HG03159 (cell line): ENCODE measurements at regions not wholly inside any gene's neighbourhood (a gene's known extent, or its start where the extent isn't known, plus 50 kb on each side); places are given as distances from the start of the nearest gene placed in this dataset.
"Not testable (repeated sequence)": the region's sequence is repeated elsewhere in the genome, so short reads cannot be mapped to it uniquely, and the experiment has no call there.

ENCODE experiments used
- ATAC-seq: cut with Tn5 transposase; IDR thresholded peaks from one replicate; pipeline ENCODE4 v1.9.1; 2021; ENCODE audit warnings: mild to moderate bottlenecking, moderate library complexity; ENCODE audit not compliant: unreplicated experiment

DNA sequence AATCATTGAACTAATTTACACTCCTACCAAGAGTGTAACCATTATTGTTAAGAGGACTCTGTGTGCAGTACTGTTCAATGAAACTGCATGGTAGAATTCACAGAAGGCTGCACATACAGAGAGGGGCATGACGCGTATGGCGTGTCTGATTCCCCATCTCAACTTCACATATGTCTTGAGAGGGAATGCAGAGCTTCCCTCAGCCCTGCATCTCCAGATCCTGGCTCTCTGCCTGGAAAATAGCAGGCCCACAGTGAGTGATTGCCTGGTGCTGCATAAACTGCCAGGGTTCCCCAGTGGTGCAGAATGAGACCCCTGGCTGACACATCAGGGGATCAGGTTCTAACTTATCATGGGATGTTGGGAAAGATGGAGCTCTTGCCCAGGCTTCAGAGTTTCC, 260.2 kb upstream of the ISX start:
- ATAC-seq: no peak

DNA sequence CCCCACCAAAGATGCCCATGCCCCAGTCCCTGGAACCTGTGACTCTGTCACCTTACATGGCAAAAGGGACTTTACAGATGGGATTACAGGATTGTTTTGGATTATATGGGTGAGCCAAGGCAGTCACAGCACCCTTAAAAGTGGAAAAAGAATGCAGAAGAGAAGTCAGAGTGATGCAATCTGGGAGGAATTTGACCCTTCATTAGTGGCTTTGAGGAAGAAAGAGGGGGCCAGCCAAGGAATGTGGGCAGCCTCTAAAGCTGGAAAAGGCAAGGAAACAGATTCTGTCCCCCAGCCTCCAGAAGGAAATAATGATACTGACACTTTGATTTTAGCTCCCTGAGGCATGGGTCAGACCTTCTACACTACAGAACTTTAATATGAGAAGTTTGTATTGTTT, 257.3 kb upstream of the ISX start:
- no peak for ATAC-seq

DNA sequence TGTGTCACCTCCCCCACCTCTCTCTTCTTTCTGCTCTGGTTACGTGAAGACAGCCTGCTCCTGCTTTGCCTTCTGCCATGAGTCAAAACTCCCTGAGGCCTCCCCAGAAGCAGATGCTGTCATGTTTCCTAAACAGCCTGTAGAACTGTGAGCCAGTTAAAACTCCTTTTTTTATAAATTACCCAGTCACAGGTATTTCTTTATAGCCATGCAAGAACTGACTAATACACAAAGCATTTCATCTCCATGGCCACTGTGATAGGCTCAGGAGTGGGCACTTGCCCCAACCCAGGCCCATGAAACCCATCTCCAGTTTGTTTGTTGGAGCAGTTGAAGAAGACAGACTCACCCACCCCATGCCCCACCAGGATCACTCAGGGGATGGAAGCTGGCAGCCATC, 253.3 kb upstream of the ISX start:
- ATAC-seq: no peak

DNA sequence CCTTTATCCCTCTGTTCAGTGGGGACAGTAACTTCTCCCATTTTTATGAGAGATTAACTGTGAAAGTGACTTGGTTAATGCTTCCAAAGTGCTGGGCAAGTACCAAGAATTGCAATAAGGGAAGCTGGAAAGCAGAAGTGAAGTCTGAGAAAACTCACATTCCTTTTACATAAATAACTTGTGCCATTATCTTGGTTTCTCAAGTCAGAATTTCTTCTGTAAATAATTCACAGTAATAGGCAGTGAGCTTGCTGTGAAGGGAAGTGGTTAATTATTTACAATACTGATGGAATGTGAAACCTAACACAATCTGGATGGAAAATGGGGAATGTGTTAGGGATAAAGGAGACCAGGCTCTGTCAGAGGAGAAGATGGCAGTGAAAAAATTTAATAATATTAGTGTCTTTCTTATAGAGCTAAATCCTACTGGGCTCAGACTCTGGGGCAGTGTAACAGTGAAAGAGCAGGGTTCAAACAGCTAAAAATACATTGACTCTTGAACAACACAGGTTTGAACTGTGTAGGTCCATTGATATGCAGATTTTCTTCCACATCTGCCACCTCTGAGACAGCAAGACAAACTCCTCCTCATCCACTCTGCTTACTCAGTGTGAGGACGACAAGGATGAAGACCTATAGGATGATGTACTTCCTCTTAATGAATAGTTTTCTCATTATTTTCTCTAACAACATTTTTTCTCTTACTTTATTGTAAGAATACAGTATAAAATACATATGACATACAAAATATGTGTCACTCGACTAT, 251.5 kb upstream of the ISX start:
- no peak for ATAC-seq

- no peak for ATAC-seq
These were observed 236.5 kb upstream of the ISX start for GRCh38 chr22:34829485-34829884.

DNA sequence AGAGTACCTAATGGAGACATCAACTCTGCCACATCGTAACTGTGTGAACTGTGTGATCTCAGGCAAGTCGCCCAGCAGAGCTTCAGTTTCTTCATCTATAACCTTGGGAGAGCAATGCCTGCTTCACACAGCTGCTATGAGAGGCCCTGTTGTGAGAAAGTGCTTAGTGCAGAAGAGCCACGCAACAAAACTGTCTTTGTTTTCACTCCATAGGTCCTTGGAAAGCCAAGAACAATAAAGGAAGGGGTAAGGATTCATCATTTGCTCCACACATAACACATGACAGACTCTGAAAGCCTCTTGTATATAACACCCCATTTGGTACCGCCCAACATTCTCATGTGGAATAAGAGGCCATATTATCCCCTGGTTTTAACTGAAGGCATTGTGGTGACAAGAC, 231.9 kb upstream of the ISX start:
- ATAC-seq: no peak

GRCh38 chr22:34834541-34834940, 231.4 kb upstream of the ISX start:
- ATAC-seq: not testable (repeated sequence)

GRCh38 chr22:34841331-34841771, 224.6 kb upstream of the ISX start:
- no peak for ATAC-seq

GRCh38 chr22:34841911-34842310, 224.0 kb upstream of the ISX start:
- ATAC-seq: no peak

- ATAC-seq: no peak
These were observed 223.3 kb upstream of the ISX start for GRCh38 chr22:34842630-34843029.

DNA sequence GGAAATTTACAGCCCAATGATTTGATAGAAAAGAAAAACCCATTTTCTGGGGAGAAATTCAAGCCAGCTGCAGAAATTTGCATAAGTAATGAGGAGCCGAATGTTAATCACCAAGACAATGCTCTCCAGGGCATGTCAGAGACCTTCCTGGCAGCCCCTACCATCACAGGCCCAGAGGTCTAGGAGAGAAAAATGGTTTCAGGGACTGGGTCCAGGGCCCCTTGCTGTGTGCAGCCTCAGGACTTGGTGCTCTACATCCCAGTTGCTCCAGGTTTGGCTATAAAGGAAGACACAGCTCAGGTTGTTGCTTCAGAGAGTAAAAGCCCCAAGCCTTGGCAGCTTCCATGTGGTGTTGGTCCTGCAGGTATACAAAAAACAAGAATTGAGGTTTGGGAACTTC, 222.2 kb upstream of the ISX start:
- ATAC-seq: not testable (repeated sequence)

DNA sequence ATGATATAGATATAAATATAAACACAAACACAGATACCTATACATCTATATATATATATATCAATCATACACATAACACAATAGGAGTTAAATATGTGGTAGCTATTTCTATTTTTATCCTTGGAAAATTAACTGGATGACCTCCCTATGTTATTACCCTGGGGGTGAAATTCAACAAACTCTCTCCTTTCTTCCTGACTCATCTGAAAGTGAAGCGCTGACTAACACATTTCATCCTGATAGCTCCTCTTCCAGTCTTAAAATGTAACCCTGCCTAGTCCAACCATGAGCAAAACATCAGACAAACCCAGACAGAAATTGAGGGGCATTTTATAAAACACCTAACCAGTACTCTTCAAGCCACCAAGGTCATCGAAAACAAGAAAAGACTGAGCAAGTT, 220.6 kb upstream of the ISX start:
- no peak for ATAC-seq

GRCh38 chr22:34847072-34847471, 218.9 kb upstream of the ISX start:
- peak; percentile 66 for ATAC-seq

- no peak for ATAC-seq
These were observed 216.0 kb upstream of the ISX start for GRCh38 chr22:34849965-34850364.

DNA sequence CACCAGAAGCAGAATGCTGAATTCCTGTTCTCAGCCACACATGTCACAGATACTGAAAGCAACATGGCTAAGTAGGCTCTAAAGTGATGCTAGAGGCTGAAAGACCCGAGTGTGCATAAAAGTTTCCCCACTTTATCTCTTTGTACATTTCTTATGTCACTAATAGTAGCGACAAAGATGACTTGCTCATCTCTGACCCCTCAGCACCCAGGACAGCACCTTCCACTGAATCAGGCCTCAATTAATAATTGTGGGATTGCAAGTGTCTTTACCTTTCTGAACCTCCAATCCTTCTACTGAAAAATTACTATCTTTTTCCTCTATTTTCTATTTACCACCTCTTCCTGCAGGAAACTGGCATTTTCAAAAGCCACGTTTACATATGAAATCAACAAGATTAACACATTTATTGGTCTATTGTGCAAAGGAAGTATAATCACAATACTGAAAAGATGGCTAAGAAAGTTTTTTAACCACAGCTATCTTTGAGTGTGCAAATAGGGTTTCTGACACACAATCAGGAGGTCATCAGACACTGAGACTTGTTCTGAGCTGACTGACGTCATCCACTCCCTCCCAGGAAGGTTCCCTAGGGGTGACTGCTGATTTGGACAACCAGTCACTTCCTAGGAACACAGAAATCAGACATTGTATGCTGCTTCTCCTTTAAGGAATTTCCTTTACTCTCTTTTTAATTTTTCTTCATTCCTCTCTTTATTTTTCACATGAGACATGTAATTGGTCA, 213.9 kb upstream of the ISX start:
- ATAC-seq: no peak

- no peak for ATAC-seq
These were observed 210.5 kb upstream of the ISX start for GRCh38 chr22:34855471-34855870.

GRCh38 chr22:34858066-34858465, 207.9 kb upstream of the ISX start:
- ATAC-seq: no peak

DNA sequence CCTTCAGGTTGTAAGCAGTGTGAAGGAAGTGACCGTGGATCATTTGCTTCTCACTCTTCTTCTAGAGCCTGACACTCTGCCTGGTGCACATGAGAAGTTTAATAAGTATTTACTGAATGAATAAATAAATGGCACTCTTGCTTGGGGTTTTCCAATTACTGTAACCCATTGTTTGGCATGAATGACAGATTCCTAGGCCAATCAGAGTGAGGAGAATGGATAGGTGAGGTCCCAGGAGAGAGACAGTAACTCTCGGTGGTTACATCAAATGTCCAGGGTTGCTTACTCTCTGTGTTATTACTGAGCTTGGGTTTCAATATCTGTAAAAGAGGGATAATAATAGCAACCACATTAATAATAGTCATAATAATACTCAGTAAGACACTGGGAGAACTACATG, 204.2 kb upstream of the ISX start:
- no peak for ATAC-seq

DNA sequence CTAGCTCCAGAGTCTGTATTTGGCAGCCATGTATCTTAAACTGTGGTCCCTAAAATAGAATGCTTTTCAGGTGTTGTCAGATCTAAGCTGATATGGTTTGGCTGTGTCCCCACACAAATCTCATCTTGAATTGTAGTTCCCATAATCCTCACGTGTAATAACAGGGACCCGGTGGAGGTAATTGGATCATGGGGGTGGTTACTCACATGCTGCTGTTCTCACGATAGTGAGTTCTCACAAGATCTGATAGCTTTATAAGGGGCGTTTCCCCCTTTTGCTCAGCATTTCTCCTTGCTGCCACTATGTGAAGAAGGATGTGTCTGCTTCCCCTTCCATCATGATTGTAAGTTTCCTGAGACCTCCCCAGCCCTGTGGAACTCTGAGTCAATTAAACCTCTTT, 199.9 kb upstream of the ISX start:
- ATAC-seq: no peak

GRCh38 chr22:34866495-34867131, 199.3 kb upstream of the ISX start:
- ATAC-seq: no peak

GRCh38 chr22:34877506-34877905, 188.5 kb upstream of the ISX start:
- no peak for ATAC-seq

DNA sequence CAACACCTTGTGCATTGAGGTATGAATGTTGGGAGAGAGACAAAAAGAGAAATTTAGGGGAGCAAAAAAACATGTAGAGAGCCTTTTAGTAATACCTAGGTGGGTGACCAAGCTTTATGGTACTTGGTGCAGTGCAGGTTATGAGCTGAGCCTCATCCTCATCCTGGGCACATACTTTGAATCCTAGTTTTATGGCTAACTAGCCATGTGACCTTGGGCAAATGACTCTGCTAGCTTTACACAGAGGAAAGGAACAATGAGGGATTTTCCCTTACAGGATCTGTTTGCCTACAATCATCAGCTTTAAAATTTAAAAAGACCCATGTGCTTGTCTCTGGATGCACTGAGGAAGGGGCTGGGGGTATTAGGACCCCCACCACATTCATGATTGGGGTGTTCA, 187.8 kb upstream of the ISX start:
- ATAC-seq: no peak
